ENCODE measurements at regions not wholly inside any gene's neighbourhood (a gene's known extent, or its start where the extent isn't known, plus 50 kb on each side); places are given as distances from the start of the nearest gene placed in this dataset.

GRCh38 chr2:45250176-45250575 lies 240.9 kb upstream of the SIX2 start:
- DNase-seq = no peak
- intact Hi-C loops (cut with micrococcal nuclease) = no loop called here
- Histone ChIP-seq H3K4me1 (no peaks in the 10 kb centered on the region), H3K36me3 (no peaks in the 10 kb centered on the region), H3K9me3 (replicated peaks) (no peaks in the 10 kb centered on the region), H3K4me3 (no peak overlapping the region), H3K27ac (replicated peaks) (no peak overlapping the region), H3K27me3 (ENCODE audit: low read depth) (no peaks in the 10 kb centered on the region)
- TF ChIP-seq, protein P1, sequence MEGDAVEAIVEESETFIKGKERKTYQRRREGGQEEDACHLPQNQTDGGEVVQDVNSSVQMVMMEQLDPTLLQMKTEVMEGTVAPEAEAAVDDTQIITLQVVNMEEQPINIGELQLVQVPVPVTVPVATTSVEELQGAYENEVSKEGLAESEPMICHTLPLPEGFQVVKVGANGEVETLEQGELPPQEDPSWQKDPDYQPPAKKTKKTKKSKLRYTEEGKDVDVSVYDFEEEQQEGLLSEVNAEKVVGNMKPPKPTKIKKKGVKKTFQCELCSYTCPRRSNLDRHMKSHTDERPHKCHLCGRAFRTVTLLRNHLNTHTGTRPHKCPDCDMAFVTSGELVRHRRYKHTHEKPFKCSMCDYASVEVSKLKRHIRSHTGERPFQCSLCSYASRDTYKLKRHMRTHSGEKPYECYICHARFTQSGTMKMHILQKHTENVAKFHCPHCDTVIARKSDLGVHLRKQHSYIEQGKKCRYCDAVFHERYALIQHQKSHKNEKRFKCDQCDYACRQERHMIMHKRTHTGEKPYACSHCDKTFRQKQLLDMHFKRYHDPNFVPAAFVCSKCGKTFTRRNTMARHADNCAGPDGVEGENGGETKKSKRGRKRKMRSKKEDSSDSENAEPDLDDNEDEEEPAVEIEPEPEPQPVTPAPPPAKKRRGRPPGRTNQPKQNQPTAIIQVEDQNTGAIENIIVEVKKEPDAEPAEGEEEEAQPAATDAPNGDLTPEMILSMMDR (IDR thresholded peaks at IDR 0.05; ENCODE audit: borderline replicate concordance) = no peak

DNA sequence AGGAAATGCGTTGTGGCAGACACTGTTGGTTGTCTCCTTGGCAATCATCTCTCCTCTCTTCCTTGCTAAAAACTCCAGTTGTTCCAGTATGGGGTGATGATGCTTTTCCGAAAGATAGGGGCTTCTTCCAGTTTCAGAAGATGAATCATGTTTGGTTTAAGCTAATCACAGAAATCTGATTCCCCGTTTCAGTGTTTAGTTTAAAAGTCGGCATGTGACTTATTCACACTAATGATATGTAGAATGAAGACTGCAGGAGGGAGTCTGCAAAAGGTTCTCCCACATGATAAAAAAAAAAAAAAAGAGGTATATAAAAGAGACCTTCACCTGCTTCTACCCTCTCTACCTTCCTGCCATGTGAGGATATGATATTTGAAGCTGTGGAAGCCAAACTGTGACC lies 239.0 kb upstream of the SIX2 start:
- no peaks in the 10 kb centered on the region for H3K9me3 ChIP-seq (replicated peaks)
- TF ChIP-seq, protein P1 (IDR thresholded peaks at IDR 0.05; ENCODE audit: borderline replicate concordance) = no peak
- no peaks in the 10 kb centered on the region for H3K4me1 ChIP-seq
- no peaks in the 10 kb centered on the region for H3K27me3 ChIP-seq (ENCODE audit: low read depth)
- no peak overlapping the region for H3K4me3 ChIP-seq
- H3K36me3 ChIP-seq = no peaks in the 10 kb centered on the region
- H3K27ac ChIP-seq (replicated peaks) = no peak overlapping the region
- intact Hi-C loops (cut with micrococcal nuclease) = no loop called here
- no peak for DNase-seq

GRCh38 chr2:45244928-45245327 lies 235.7 kb upstream of the SIX2 start:
- no peak overlapping the region for H3K27ac ChIP-seq (replicated peaks)
- intact Hi-C loops (cut with micrococcal nuclease) = no loop called here
- no peak for DNase-seq
- H3K4me3 ChIP-seq = no peak overlapping the region
- no peaks in the 10 kb centered on the region for H3K36me3 ChIP-seq
- TF ChIP-seq, protein P1 (IDR thresholded peaks at IDR 0.05; ENCODE audit: borderline replicate concordance) = no peak
- no peaks in the 10 kb centered on the region for H3K9me3 ChIP-seq (replicated peaks)
- peaks cover 26% of the 10 kb centered on the region for H3K4me1 ChIP-seq
- no peaks in the 10 kb centered on the region for H3K27me3 ChIP-seq (ENCODE audit: low read depth)

DNA sequence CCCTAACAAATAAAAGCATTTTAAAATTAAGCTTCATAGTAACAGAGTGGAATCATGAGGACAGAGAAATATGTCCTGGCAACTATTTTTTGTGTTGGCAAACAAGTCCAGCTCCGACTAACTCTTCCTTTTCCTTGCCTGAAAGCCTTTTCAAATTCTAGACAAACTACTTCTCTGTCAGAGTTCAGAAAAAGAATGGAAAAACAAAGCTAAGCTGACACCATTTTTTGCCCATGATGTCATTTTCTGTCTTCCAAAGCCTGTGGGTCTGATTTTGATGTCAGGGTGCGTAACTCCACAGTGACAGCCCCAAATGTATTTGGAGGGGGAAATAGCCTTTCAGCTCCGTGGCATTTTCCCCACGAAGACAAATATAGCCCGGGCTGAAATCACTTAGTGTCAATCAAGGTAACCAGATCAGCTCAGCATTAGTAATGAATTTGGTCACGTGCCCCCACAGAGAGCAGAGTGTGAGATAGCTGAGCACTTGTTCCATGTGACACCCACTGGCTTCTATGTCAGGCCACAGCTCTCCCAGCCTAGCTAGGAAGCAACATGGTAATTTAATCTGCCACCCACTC lies 233.0 kb upstream of the SIX2 start:
- H3K27ac ChIP-seq (replicated peaks) = peak overlapping the region; percentile 73
- H3K4me1 ChIP-seq = peaks cover 38% of the 10 kb centered on the region
- peak; percentile 22 for DNase-seq
- intact Hi-C loops (cut with micrococcal nuclease) = no loop called here
- no peaks in the 10 kb centered on the region for H3K36me3 ChIP-seq
- no peaks in the 10 kb centered on the region for H3K27me3 ChIP-seq (ENCODE audit: low read depth)
- no peaks in the 10 kb centered on the region for H3K9me3 ChIP-seq (replicated peaks)
- TF ChIP-seq, protein P1 (IDR thresholded peaks at IDR 0.05; ENCODE audit: borderline replicate concordance) = no peak
- H3K4me3 ChIP-seq = no peak overlapping the region

DNA sequence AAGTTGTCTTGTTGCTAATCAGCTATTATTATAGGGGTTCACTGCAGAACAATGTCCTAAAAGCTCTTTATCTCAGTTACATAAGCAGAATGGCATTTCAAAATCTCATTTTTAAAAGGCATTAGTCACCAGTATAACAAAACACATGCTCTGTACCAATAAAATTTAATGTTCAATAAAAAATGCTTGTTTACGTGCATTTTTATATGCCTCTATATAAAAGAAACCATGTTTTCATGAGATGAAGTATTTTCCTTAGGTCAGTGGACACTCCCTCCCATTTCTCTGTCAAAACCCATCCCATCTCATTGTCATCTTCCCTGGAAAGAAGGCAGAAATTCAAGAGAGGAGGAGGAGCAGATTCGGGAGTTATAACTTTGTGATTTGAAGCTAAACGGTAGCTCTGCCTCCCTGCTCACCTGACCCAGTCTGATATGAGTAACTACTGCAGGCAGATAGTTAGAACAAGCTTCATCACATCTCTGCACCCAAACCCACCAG lies 231.9 kb upstream of the SIX2 start:
- DNase-seq = no peak
- no peaks in the 10 kb centered on the region for H3K9me3 ChIP-seq (replicated peaks)
- H3K4me1 ChIP-seq = peaks cover 38% of the 10 kb centered on the region
- intact Hi-C loops (cut with micrococcal nuclease) = no loop called here
- TF ChIP-seq, protein P1 (IDR thresholded peaks at IDR 0.05; ENCODE audit: borderline replicate concordance) = no peak
- no peaks in the 10 kb centered on the region for H3K36me3 ChIP-seq
- H3K27ac ChIP-seq (replicated peaks) = peak overlapping the region; percentile 73
- no peaks in the 10 kb centered on the region for H3K27me3 ChIP-seq (ENCODE audit: low read depth)
- no peak overlapping the region for H3K4me3 ChIP-seq
